SU-DHL-6 (cell line): ENCODE measurements at regions not wholly inside any gene's neighbourhood (a gene's known extent, or its start where the extent isn't known, plus 50 kb on each side); places are given as distances from the start of the nearest gene placed in this dataset.

ENCODE experiments used
- H2AFZ ChIP-seq: fragments of 200-600 bp; sonication (generic); 2 replicates; pipeline ENCODE4 v1.6.1; 2014; ENCODE audit warnings: low read depth, mild to moderate bottlenecking, moderate library complexity, mixed read lengths, antibody characterized with exemption, low read length; ENCODE audit not compliant: severe bottlenecking
- H3F3A ChIP-seq: fragments of 200-600 bp; shearing (Covaris generic); 2 replicates; pipeline ENCODE4 v1.6.0; 2016; ENCODE audit warnings: antibody characterized with exemption, mild to moderate bottlenecking; ENCODE audit not compliant: insufficient read depth
- H3K27ac ChIP-seq: fragments of 200-600 bp; sonication (generic); 2 replicates; pipeline ENCODE4 v1.5.1; 2016; ENCODE audit warnings: low read depth, mild to moderate bottlenecking, low read length, moderate library complexity, mixed read lengths
- H3K27me3 ChIP-seq: fragments of 200-600 bp; sonication (generic), shearing (Covaris generic); 2 replicates; pipeline ENCODE4 v1.6.0; 2014; ENCODE audit warnings: mild to moderate bottlenecking, low read length
- H3K36me3 ChIP-seq: fragments of 200-600 bp; sonication (generic); 2 replicates; pipeline ENCODE4 v1.6.1; 2014; ENCODE audit warnings: mild to moderate bottlenecking, low read length, mixed read lengths
- H3K4me2 ChIP-seq: fragments of 300-600, 200-600 bp; shearing (Covaris generic), sonication (generic); 2 replicates; pipeline ENCODE4 v1.6.0; 2014; ENCODE audit warnings: low read length, low read depth, mild to moderate bottlenecking; ENCODE audit not compliant: poor library complexity, severe bottlenecking
- H3K4me3 ChIP-seq: fragments of 200-600 bp; sonication (generic); 2 replicates; pipeline ENCODE4 v1.5.1; 2014; ENCODE audit warnings: antibody characterized with exemption, low read length, mild to moderate bottlenecking, mixed read lengths; ENCODE audit not compliant: insufficient read depth, poor library complexity, severe bottlenecking
- H3K79me2 ChIP-seq: fragments of 200-600 bp; sonication (generic); 2 replicates; pipeline ENCODE4 v1.6.1; 2014; ENCODE audit warnings: mild to moderate bottlenecking, low read length, moderate library complexity; ENCODE audit not compliant: insufficient read depth
- H3K9ac ChIP-seq: fragments of 200-600 bp; sonication (generic); 2 replicates; pipeline ENCODE4 v1.7.0; 2014; ENCODE audit warnings: mild to moderate bottlenecking, low read length
- H3K9me2 ChIP-seq: fragments of 200-600 bp; sonication (generic); replicated peaks from 2 replicates; pipeline ENCODE4 v1.6.1; 2014; ENCODE audit warnings: low read length; ENCODE audit not compliant: insufficient read depth
- H3K9me3 ChIP-seq: fragments of 200-600 bp; sonication (generic); 2 replicates; pipeline ENCODE4 v1.6.1; 2014; ENCODE audit warnings: low read length, mixed read lengths; ENCODE audit not compliant: insufficient read depth
- H4K20me1 ChIP-seq: fragments of 200-600 bp; sonication (generic); 2 replicates; pipeline ENCODE4 v1.6.1; 2014; ENCODE audit warnings: low read depth, mild to moderate bottlenecking, antibody characterized with exemption, low read length, moderate library complexity, mixed read lengths
- EZH2phosphoT487 ChIP-seq: fragments of 200-600 bp; sonication (generic), shearing (Covaris generic); conservative IDR thresholded peaks from 2 replicates; pipeline ENCODE4 v1.6.1; 2018; ENCODE audit warnings: mild to moderate bottlenecking, antibody characterized with exemption, low read length, moderate library complexity, mixed read lengths
- TF ChIP-seq, protein P1 (sequence below): fragments of 200-600 bp; sonication (generic); IDR thresholded peaks from one replicate; pipeline ENCODE4 v1.5.1; 2017; ENCODE audit warnings: antibody characterized with exemption, mild to moderate bottlenecking, low read length, moderate library complexity; ENCODE audit not compliant: insufficient read depth, poor library complexity, severe bottlenecking

DNA sequence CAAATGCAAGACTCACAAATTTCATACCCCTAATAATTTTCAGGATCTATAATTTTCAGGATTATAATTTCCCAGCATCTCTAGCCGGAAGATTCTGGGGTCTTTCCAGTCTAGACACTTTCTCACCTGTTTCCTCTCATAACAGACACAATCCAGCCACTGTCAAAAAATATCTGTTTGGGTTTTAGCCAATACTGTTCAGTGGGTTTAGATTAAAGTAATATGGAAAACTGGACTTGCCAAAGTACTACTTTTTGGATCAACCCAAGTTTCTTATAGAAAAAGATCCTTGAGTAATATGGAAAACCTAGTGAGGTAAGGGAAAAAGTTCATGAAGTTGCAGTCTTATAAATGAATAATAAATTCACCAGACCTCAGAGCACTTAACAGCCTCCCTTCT lies 62.1 kb upstream of the NEBL start:
- Histone ChIP-seq H2AFZ (no peak overlapping the region), H3K79me2 (no peaks in the 10 kb centered on the region), H4K20me1 (no peaks in the 10 kb centered on the region), H3K9ac (no peak overlapping the region), H3K4me2 (no peak overlapping the region), H3K9me2 (no peaks in the 10 kb centered on the region), H3K4me3 (no peak overlapping the region), H3K27ac (no peak overlapping the region), H3K36me3 (no peaks in the 10 kb centered on the region), H3F3A (no peaks in the 10 kb centered on the region), H3K9me3 (no peaks in the 10 kb centered on the region), H3K27me3 (no peaks in the 10 kb centered on the region)
- TF ChIP-seq, protein P1, sequence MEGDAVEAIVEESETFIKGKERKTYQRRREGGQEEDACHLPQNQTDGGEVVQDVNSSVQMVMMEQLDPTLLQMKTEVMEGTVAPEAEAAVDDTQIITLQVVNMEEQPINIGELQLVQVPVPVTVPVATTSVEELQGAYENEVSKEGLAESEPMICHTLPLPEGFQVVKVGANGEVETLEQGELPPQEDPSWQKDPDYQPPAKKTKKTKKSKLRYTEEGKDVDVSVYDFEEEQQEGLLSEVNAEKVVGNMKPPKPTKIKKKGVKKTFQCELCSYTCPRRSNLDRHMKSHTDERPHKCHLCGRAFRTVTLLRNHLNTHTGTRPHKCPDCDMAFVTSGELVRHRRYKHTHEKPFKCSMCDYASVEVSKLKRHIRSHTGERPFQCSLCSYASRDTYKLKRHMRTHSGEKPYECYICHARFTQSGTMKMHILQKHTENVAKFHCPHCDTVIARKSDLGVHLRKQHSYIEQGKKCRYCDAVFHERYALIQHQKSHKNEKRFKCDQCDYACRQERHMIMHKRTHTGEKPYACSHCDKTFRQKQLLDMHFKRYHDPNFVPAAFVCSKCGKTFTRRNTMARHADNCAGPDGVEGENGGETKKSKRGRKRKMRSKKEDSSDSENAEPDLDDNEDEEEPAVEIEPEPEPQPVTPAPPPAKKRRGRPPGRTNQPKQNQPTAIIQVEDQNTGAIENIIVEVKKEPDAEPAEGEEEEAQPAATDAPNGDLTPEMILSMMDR = no peak
- TF ChIP-seq EZH2phosphoT487 = no peak

DNA sequence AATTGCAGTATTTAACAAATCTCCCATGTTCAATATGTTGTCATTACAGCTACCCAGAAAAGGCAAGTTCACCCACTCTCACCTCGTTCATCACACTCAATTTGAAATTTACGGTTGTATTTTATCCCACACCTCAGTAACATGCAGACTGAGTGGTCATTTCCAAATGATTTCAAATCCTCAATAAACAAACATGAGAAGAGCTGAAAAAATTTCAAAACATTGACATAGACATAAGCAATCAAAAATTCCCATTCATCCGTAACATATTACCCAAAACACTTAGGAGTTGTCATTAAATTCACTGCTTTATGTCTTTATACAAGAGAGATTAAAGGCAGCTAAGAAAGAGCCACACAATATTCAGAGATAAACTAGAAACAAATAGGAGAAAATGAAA lies 61.7 kb upstream of the NEBL start:
- Histone ChIP-seq H3K79me2 (no peaks in the 10 kb centered on the region), H2AFZ (no peak overlapping the region), H3K9ac (no peak overlapping the region), H3K36me3 (no peaks in the 10 kb centered on the region), H3K4me3 (no peak overlapping the region), H3K27ac (no peak overlapping the region), H3K9me2 (no peaks in the 10 kb centered on the region), H4K20me1 (no peaks in the 10 kb centered on the region), H3F3A (no peaks in the 10 kb centered on the region), H3K4me2 (no peak overlapping the region), H3K27me3 (no peaks in the 10 kb centered on the region), H3K9me3 (no peaks in the 10 kb centered on the region)
- TF ChIP-seq EZH2phosphoT487 = no peak
- TF ChIP-seq, protein P1 = no peak

DNA sequence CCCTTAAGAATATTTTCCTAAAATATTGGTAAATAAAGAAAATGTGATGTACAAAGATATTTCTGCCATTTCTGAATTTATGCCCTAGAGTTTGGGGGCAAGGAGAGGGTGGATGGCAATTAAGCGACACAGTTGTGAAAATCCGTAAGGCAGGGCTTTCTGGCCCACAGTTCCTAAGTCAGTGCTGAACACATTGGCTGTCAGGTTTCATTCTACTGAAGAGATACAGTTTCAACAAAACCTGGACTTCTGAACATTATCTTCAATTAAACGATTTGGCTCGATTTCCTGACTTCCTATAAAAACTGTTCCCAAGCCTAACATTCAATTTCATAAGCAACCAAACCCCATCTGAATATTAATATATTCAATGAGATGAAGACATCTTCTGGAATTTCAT lies 61.1 kb upstream of the NEBL start:
- Histone ChIP-seq H3F3A (no peaks in the 10 kb centered on the region), H3K79me2 (no peaks in the 10 kb centered on the region), H3K27ac (no peak overlapping the region), H3K9ac (no peak overlapping the region), H3K27me3 (no peaks in the 10 kb centered on the region), H2AFZ (no peak overlapping the region), H3K4me3 (no peak overlapping the region), H3K4me2 (no peak overlapping the region), H4K20me1 (no peaks in the 10 kb centered on the region), H3K36me3 (no peaks in the 10 kb centered on the region), H3K9me3 (no peaks in the 10 kb centered on the region), H3K9me2 (no peaks in the 10 kb centered on the region)
- TF ChIP-seq, protein P1 = no peak
- TF ChIP-seq EZH2phosphoT487 = no peak

DNA sequence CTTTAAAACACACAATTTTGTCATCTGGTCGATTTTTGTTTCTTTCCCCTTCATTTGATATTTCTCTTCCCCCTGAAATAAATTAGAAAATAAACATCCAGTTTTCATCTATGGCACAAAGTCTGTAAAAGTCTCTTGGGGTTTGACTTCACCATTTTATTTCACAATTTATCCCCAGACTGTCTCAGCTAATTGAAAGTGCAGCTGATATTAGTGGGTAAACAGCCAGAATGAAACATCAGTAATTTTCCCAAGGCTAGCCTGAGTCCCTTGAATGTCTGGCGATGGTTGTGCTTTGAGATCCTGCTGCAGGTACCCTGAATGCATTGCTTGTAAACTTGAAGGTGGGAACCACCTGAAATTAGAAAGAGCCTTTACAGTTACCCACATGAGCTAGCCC lies 60.6 kb upstream of the NEBL start:
- Histone ChIP-seq H4K20me1 (no peaks in the 10 kb centered on the region), H2AFZ (no peak overlapping the region), H3K79me2 (no peaks in the 10 kb centered on the region), H3K27ac (no peak overlapping the region), H3K4me3 (no peak overlapping the region), H3F3A (no peaks in the 10 kb centered on the region), H3K27me3 (no peaks in the 10 kb centered on the region), H3K9me3 (no peaks in the 10 kb centered on the region), H3K4me2 (no peak overlapping the region), H3K36me3 (no peaks in the 10 kb centered on the region), H3K9ac (no peak overlapping the region), H3K9me2 (no peaks in the 10 kb centered on the region)
- TF ChIP-seq EZH2phosphoT487 = no peak
- TF ChIP-seq, protein P1 = no peak
